HFFc6 (cell line): ENCODE measurements at regions not wholly inside any gene's neighbourhood (a gene's known extent, or its start where the extent isn't known, plus 50 kb on each side); places are given as distances from the start of the nearest gene placed in this dataset.

Experiments used
- DNase-seq: peaks from one replicate; pipeline ENCODE4 v3.0.0-alpha.2; 2018
- H3K27ac Mint-ChIP-seq: 2 replicates; pipeline ENCODE4 v1.8.0; 2020; ENCODE audit warnings: mild to moderate bottlenecking, mixed read lengths
- H3K27me3 Mint-ChIP-seq: 2 replicates; pipeline ENCODE4 v1.8.0; 2021; ENCODE audit warnings: mild to moderate bottlenecking, moderate library complexity, mixed read lengths; ENCODE audit not compliant: insufficient read depth
- H3K36me3 Mint-ChIP-seq: 2 replicates; pipeline ENCODE4 v1.8.0; 2021; ENCODE audit warnings: low read depth, mixed read lengths
- H3K4me1 Mint-ChIP-seq: 2 replicates; pipeline ENCODE4 v1.8.0; 2020; ENCODE audit warnings: low read depth, mixed read lengths
- H3K4me3 Mint-ChIP-seq: 2 replicates; pipeline ENCODE4 v1.8.0; 2020; ENCODE audit warnings: mild to moderate bottlenecking, moderate library complexity, mixed read lengths
- H3K9me3 Mint-ChIP-seq: 2 replicates; pipeline ENCODE4 v1.8.0; 2020; ENCODE audit warnings: mild to moderate bottlenecking, mixed read lengths
- TF ChIP-seq, protein P1 (sequence below): fragments of 200-600 bp; sonication (generic); IDR thresholded peaks from 2 replicates; pipeline ENCODE4 v1.5.0; 2021; ENCODE audit warnings: antibody characterized with exemption, mild to moderate bottlenecking

DNA sequence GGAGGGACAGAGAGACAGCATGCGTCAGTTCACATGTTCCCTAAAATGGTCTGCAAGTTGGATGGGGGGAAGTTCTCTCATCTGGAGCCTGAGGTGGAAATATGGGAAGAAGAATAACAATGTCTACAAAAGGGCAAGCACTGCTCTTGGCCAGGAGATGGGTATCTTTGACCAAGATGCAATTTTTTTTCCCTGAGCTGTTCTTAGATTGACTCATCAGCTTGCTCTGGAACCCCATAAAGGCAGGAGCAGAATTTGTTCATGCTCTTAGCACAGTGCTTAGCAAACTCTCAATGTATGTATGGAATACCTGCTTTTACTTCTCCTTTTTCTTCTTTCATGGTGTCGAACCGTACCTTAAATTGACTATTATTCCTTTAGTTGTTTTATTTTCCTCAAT lies 90.5 kb upstream of the ZNF827 start:
- H3K27ac Mint-ChIP-seq, result peak overlapping the region; percentile 7
- no peaks in the 10 kb centered on the region; the same call in 1 of the 2 replicates for H3K9me3 Mint-ChIP-seq
- TF ChIP-seq, protein P1, sequence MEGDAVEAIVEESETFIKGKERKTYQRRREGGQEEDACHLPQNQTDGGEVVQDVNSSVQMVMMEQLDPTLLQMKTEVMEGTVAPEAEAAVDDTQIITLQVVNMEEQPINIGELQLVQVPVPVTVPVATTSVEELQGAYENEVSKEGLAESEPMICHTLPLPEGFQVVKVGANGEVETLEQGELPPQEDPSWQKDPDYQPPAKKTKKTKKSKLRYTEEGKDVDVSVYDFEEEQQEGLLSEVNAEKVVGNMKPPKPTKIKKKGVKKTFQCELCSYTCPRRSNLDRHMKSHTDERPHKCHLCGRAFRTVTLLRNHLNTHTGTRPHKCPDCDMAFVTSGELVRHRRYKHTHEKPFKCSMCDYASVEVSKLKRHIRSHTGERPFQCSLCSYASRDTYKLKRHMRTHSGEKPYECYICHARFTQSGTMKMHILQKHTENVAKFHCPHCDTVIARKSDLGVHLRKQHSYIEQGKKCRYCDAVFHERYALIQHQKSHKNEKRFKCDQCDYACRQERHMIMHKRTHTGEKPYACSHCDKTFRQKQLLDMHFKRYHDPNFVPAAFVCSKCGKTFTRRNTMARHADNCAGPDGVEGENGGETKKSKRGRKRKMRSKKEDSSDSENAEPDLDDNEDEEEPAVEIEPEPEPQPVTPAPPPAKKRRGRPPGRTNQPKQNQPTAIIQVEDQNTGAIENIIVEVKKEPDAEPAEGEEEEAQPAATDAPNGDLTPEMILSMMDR, result peak; percentile 49
- H3K4me3 Mint-ChIP-seq, result no peak overlapping the region; the same call in 1 of the 2 replicates
- peak; percentile 74 for DNase-seq
- no peaks in the 10 kb centered on the region for H3K36me3 Mint-ChIP-seq
- peaks cover 20% of the 10 kb centered on the region for H3K4me1 Mint-ChIP-seq
- H3K27me3 Mint-ChIP-seq, result peaks cover 5% of the 10 kb centered on the region; the same call in 1 of the 2 replicates

DNA sequence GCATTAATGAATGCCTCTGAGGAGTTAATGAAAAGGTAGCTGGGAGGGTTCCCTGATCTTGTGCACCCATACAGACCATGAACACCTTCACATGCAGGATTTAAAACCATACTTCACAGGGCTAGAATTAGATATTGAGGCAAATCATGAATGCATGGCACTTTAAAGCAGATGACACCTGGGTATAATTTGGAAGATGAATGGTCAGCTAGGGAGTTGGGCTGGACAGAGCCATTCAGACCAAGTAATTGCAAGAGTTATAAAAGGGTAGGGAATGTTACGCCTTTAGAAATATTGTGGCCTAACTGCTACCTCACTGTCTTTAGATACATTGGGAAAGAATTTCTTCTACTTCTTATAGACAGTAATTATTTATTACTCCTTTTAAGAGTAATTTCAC lies 89.1 kb upstream of the ZNF827 start:
- TF ChIP-seq, protein P1, result no peak
- Mint-ChIP-seq H3K27me3 (peaks cover 7% of the 10 kb centered on the region; the same call in 1 of the 2 replicates), H3K27ac (no peak overlapping the region), H3K4me3 (no peak overlapping the region), H3K4me1 (peaks cover 20% of the 10 kb centered on the region), H3K9me3 (no peaks in the 10 kb centered on the region), H3K36me3 (no peaks in the 10 kb centered on the region)
- no peak for DNase-seq

DNA sequence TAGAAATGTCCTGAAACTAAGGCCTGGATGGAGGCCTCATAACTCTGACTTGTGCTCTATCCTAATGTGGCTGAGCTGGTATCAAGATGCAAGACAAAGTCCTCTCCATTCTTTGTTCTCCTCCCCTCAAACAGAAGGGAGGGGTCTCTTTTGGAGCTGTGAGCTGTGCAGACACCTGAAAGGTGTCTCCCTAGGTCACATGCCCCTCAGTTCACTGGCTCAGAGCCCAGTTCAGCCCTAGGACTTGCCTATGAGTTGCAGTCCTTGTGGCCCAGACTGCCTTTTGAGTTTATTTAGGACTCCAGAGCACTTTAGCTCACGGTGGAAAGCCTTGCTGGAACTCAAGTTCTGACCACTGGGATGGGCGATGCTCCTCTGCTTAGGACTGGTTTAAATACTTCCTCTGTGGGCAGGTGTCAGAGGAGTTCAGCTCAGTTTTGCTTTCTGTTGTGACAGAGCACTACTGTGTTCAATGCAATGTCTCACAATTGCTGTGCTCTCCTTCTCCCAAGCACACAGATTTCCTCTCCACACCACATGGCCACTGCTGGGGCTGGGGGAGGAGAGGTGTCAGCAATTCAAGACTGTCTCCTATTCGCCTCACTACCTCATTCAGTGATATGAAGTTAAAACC lies 84.8 kb upstream of the ZNF827 start:
- no peak overlapping the region for H3K27ac Mint-ChIP-seq
- no peak overlapping the region for H3K4me3 Mint-ChIP-seq
- H3K9me3 Mint-ChIP-seq, result no peaks in the 10 kb centered on the region
- no peak for DNase-seq
- H3K36me3 Mint-ChIP-seq, result no peaks in the 10 kb centered on the region
- peaks cover under 1% of the 10 kb centered on the region; the same call in 1 of the 2 replicates for H3K4me1 Mint-ChIP-seq
- peaks cover 7% of the 10 kb centered on the region for H3K27me3 Mint-ChIP-seq
- TF ChIP-seq, protein P1, result no peak

DNA sequence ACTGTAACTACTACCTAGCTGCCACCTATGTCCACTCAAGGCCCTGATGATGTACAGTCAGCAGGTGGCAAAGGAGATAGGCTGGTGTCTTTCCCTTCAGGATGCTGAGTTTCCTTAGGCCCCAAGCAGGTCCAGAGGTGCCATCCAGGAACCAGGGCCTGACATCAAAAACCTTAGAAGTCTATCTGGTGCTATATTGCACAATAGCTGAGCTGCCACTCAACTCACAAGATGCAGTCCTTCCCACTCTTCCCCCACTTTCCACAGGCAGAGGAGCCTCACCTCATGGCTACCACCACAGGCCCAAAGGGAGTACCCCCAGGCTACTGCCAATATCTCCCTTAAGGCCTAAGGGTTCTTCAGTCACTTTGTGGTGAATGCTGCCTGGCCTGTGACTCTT lies 83.9 kb upstream of the ZNF827 start:
- DNase-seq, result no peak
- no peaks in the 10 kb centered on the region for H3K4me1 Mint-ChIP-seq
- TF ChIP-seq, protein P1, result no peak
- no peaks in the 10 kb centered on the region for H3K36me3 Mint-ChIP-seq
- peaks cover 9% of the 10 kb centered on the region for H3K27me3 Mint-ChIP-seq
- no peaks in the 10 kb centered on the region for H3K9me3 Mint-ChIP-seq
- no peak overlapping the region for H3K4me3 Mint-ChIP-seq
- no peak overlapping the region for H3K27ac Mint-ChIP-seq

DNA sequence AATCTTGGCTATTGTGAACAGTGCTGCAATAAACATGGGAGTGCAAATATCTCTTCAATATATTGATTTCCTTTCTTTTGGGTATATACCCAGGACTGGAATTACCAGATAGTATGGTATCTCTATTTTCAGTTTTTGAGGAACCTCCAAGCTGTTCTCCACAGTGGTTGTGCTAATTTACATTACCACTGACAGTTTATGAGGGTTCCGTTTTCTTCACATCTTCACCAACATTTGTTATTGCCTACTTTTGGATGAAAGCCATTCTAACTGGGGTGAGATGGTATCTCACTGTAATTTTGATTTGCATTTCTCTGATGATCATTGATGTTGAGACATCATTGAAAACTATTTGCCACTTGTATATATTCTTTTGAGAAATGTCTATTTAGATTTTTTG lies 79.6 kb upstream of the ZNF827 start:
- H3K4me3 Mint-ChIP-seq, result no peak overlapping the region
- DNase-seq, result no peak
- no peaks in the 10 kb centered on the region for H3K4me1 Mint-ChIP-seq
- H3K9me3 Mint-ChIP-seq, result no peaks in the 10 kb centered on the region
- no peaks in the 10 kb centered on the region for H3K36me3 Mint-ChIP-seq
- no peak overlapping the region for H3K27ac Mint-ChIP-seq
- TF ChIP-seq, protein P1, result no peak
- H3K27me3 Mint-ChIP-seq, result peaks cover 2% of the 10 kb centered on the region
